ENCODE measurements at regions not wholly inside any gene's neighbourhood (a gene's known extent, or its start where the extent isn't known, plus 50 kb on each side); places are given as distances from the start of the nearest gene placed in this dataset.

DNA sequence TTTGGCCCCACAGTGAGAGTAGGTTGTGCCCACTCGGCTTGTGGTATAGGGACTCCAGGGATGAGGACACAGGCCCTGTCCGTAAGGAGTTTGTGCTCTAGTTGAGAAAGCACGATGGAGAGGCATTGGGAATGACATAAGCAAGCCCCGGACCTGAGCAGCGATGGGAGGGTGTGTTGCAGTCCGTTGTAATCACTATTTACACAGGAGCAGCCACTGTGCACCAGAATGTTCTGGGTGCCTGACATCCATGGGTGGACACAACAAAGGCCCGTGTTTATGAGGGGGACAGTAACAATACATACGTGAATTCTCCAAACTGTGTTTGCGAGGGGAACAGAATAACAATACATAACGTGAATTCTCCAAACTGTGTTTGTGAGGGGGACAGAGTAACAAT is 86.8 kb downstream of the NPIPB11 start (continued):
- TF ChIP-seq, protein P1, sequence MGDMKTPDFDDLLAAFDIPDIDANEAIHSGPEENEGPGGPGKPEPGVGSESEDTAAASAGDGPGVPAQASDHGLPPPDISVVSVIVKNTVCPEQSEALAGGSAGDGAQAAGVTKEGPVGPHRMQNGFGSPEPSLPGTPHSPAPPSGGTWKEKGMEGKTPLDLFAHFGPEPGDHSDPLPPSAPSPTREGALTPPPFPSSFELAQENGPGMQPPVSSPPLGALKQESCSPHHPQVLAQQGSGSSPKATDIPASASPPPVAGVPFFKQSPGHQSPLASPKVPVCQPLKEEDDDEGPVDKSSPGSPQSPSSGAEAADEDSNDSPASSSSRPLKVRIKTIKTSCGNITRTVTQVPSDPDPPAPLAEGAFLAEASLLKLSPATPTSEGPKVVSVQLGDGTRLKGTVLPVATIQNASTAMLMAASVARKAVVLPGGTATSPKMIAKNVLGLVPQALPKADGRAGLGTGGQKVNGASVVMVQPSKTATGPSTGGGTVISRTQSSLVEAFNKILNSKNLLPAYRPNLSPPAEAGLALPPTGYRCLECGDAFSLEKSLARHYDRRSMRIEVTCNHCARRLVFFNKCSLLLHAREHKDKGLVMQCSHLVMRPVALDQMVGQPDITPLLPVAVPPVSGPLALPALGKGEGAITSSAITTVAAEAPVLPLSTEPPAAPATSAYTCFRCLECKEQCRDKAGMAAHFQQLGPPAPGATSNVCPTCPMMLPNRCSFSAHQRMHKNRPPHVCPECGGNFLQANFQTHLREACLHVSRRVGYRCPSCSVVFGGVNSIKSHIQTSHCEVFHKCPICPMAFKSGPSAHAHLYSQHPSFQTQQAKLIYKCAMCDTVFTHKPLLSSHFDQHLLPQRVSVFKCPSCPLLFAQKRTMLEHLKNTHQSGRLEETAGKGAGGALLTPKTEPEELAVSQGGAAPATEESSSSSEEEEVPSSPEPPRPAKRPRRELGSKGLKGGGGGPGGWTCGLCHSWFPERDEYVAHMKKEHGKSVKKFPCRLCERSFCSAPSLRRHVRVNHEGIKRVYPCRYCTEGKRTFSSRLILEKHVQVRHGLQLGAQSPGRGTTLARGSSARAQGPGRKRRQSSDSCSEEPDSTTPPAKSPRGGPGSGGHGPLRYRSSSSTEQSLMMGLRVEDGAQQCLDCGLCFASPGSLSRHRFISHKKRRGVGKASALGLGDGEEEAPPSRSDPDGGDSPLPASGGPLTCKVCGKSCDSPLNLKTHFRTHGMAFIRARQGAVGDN (CRISPR knock-in tag; IDR thresholded peaks at IDR 0.05) = 0 out of 2 replicates have a peak, but pooled peaks have one; percentile 19
- TF ChIP-seq, protein P2, sequence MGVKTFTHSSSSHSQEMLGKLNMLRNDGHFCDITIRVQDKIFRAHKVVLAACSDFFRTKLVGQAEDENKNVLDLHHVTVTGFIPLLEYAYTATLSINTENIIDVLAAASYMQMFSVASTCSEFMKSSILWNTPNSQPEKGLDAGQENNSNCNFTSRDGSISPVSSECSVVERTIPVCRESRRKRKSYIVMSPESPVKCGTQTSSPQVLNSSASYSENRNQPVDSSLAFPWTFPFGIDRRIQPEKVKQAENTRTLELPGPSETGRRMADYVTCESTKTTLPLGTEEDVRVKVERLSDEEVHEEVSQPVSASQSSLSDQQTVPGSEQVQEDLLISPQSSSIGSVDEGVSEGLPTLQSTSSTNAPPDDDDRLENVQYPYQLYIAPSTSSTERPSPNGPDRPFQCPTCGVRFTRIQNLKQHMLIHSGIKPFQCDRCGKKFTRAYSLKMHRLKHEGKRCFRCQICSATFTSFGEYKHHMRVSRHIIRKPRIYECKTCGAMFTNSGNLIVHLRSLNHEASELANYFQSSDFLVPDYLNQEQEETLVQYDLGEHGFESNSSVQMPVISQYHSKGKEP (CRISPR knock-in tag; IDR thresholded peaks at IDR 0.05) = no peak
- TF ChIP-seq KLF15 (CRISPR knock-in tag; IDR thresholded peaks at IDR 0.05; ENCODE audit: borderline replicate concordance) (no peak), FOXA1 (IDR thresholded peaks at IDR 0.05) (no peak), FOXA1 (CRISPR knock-in tag; IDR thresholded peaks at IDR 0.05) (peak; percentile 58), NKX3-1 (CRISPR knock-in tag; IDR thresholded peaks at IDR 0.05) (no peak), RBFOX2 (IDR thresholded peaks at IDR 0.05; ENCODE audit: low read depth, low read length) (no peak), MAZ (IDR thresholded peaks at IDR 0.05; ENCODE audit: borderline replicate concordance, low read depth, low read length) (no peak), MAZ (CRISPR knock-in tag; IDR thresholded peaks at IDR 0.05; ENCODE audit: low read depth) (no peak), ZNF205 (CRISPR knock-in tag; IDR thresholded peaks at IDR 0.05) (no peak), FOXA3 (CRISPR knock-in tag; IDR thresholded peaks at IDR 0.05) (0 out of 2 replicates have a peak, but pooled peaks have one; percentile 28), HMG20B (CRISPR knock-in tag; conservative IDR thresholded peaks at IDR 0.05) (no peak), ZNF207 (IDR thresholded peaks at IDR 0.05; ENCODE audit: borderline replicate concordance) (no peak), LCORL (IDR thresholded peaks at IDR 0.05) (no peak), LCORL (CRISPR knock-in tag; IDR thresholded peaks at IDR 0.05) (0 out of 2 replicates have a peak, but pooled peaks have one; percentile 19), ESRRA (CRISPR knock-in tag; IDR thresholded peaks at IDR 0.05; ENCODE audit: low read depth) (no peak)
- TF ChIP-seq, protein P3, sequence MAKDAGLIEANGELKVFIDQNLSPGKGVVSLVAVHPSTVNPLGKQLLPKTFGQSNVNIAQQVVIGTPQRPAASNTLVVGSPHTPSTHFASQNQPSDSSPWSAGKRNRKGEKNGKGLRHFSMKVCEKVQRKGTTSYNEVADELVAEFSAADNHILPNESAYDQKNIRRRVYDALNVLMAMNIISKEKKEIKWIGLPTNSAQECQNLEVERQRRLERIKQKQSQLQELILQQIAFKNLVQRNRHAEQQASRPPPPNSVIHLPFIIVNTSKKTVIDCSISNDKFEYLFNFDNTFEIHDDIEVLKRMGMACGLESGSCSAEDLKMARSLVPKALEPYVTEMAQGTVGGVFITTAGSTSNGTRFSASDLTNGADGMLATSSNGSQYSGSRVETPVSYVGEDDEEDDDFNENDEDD (CRISPR knock-in tag; IDR thresholded peaks at IDR 0.05; ENCODE audit: borderline replicate concordance) = no peak
- TF ChIP-seq, protein P4, sequence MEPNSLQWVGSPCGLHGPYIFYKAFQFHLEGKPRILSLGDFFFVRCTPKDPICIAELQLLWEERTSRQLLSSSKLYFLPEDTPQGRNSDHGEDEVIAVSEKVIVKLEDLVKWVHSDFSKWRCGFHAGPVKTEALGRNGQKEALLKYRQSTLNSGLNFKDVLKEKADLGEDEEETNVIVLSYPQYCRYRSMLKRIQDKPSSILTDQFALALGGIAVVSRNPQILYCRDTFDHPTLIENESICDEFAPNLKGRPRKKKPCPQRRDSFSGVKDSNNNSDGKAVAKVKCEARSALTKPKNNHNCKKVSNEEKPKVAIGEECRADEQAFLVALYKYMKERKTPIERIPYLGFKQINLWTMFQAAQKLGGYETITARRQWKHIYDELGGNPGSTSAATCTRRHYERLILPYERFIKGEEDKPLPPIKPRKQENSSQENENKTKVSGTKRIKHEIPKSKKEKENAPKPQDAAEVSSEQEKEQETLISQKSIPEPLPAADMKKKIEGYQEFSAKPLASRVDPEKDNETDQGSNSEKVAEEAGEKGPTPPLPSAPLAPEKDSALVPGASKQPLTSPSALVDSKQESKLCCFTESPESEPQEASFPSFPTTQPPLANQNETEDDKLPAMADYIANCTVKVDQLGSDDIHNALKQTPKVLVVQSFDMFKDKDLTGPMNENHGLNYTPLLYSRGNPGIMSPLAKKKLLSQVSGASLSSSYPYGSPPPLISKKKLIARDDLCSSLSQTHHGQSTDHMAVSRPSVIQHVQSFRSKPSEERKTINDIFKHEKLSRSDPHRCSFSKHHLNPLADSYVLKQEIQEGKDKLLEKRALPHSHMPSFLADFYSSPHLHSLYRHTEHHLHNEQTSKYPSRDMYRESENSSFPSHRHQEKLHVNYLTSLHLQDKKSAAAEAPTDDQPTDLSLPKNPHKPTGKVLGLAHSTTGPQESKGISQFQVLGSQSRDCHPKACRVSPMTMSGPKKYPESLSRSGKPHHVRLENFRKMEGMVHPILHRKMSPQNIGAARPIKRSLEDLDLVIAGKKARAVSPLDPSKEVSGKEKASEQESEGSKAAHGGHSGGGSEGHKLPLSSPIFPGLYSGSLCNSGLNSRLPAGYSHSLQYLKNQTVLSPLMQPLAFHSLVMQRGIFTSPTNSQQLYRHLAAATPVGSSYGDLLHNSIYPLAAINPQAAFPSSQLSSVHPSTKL (CRISPR knock-in tag; IDR thresholded peaks at IDR 0.05) = 0 out of 2 replicates have a peak, but pooled peaks have one; percentile 14

Data from HepG2 (cell line).